ENCODE measurements at regions not wholly inside any gene's neighbourhood (a gene's known extent, or its start where the extent isn't known, plus 50 kb on each side); places are given as distances from the start of the nearest gene placed in this dataset.

GRCh38 chr4:77432717-77433417, 172.8 kb upstream of the CXCL13 start:
- Histone ChIP-seq H3K27me3 (ENCODE audit: control insufficient read depth in 5 of 5, insufficient read depth in 4 of 5, low read length in 5 of 5) (no peaks in the 10 kb centered on the region), H3K36me3 (ENCODE audit: control insufficient read depth in 5 of 5, insufficient read depth in 5 of 5, low read length in 5 of 5) (no peaks in the 10 kb centered on the region), H3K9ac (ENCODE audit: low read length in 5 of 5) (no peak overlapping the region), H3K9me3 (ENCODE audit: control insufficient read depth in 5 of 5, low read length in 5 of 5) (no peaks in the 10 kb centered on the region), H3K4me3 (ENCODE audit: low read depth in 1 of 5, low read length in 5 of 5) (no peak overlapping the region), H3K4me1 (ENCODE audit: control insufficient read depth in 5 of 5, insufficient read depth in 5 of 5, low read length in 5 of 5) (peaks cover 0 to 8% (median 0%) of the 10 kb centered on the region in 5 donors), H3K27ac (ENCODE audit: low read depth, low read length) (no peak overlapping the region)

- peaks cover 0 to 8% (median 0%) of the 10 kb centered on the region in 5 donors for H3K4me1 ChIP-seq (ENCODE audit: control insufficient read depth in 5 of 5, insufficient read depth in 5 of 5, low read length in 5 of 5)
- H3K9me3 ChIP-seq (ENCODE audit: control insufficient read depth in 5 of 5, low read length in 5 of 5), result no peaks in the 10 kb centered on the region
- H3K4me3 ChIP-seq (ENCODE audit: low read depth in 1 of 5, low read length in 5 of 5), result no peak overlapping the region
- no peaks in the 10 kb centered on the region for H3K36me3 ChIP-seq (ENCODE audit: control insufficient read depth in 5 of 5, insufficient read depth in 5 of 5, low read length in 5 of 5)
- no peak overlapping the region for H3K9ac ChIP-seq (ENCODE audit: low read length in 5 of 5)
- H3K27me3 ChIP-seq (ENCODE audit: control insufficient read depth in 5 of 5, insufficient read depth in 4 of 5, low read length in 5 of 5), result no peaks in the 10 kb centered on the region
- no peak overlapping the region for H3K27ac ChIP-seq (ENCODE audit: low read depth, low read length)
These were observed 172.2 kb upstream of the CXCL13 start for GRCh38 chr4:77433418-77433733.

- no peak overlapping the region for H3K9ac ChIP-seq (ENCODE audit: low read length in 5 of 5)
- no peaks in the 10 kb centered on the region for H3K9me3 ChIP-seq (ENCODE audit: control insufficient read depth in 5 of 5, low read length in 5 of 5)
- peaks cover 0 to 8% (median 1%) of the 10 kb centered on the region in 5 donors for H3K4me1 ChIP-seq (ENCODE audit: control insufficient read depth in 5 of 5, insufficient read depth in 5 of 5, low read length in 5 of 5)
- no peak overlapping the region for H3K4me3 ChIP-seq (ENCODE audit: low read depth in 1 of 5, low read length in 5 of 5)
- no peaks in the 10 kb centered on the region for H3K36me3 ChIP-seq (ENCODE audit: control insufficient read depth in 5 of 5, insufficient read depth in 5 of 5, low read length in 5 of 5)
- H3K27me3 ChIP-seq (ENCODE audit: control insufficient read depth in 5 of 5, insufficient read depth in 4 of 5, low read length in 5 of 5), result no peaks in the 10 kb centered on the region
- H3K27ac ChIP-seq (ENCODE audit: low read depth, low read length), result no peak overlapping the region
These were observed 171.1 kb upstream of the CXCL13 start for GRCh38 chr4:77434299-77435092.

- H3K27ac ChIP-seq (ENCODE audit: low read depth, low read length), result no peak overlapping the region
- H3K9me3 ChIP-seq (ENCODE audit: control insufficient read depth in 5 of 5, low read length in 5 of 5), result no peaks in the 10 kb centered on the region
- H3K36me3 ChIP-seq (ENCODE audit: control insufficient read depth in 5 of 5, insufficient read depth in 5 of 5, low read length in 5 of 5), result no peaks in the 10 kb centered on the region
- no peak overlapping the region for H3K4me3 ChIP-seq (ENCODE audit: low read depth in 1 of 5, low read length in 5 of 5)
- no peak overlapping the region for H3K9ac ChIP-seq (ENCODE audit: low read length in 5 of 5)
- H3K4me1 ChIP-seq (ENCODE audit: control insufficient read depth in 5 of 5, insufficient read depth in 5 of 5, low read length in 5 of 5), result peaks cover 0 to 8% (median 1%) of the 10 kb centered on the region in 5 donors
- no peaks in the 10 kb centered on the region for H3K27me3 ChIP-seq (ENCODE audit: control insufficient read depth in 5 of 5, insufficient read depth in 4 of 5, low read length in 5 of 5)
These were observed 168.5 kb upstream of the CXCL13 start for GRCh38 chr4:77437079-77437478.

GRCh38 chr4:77438549-77438948, 167.1 kb upstream of the CXCL13 start:
- Histone ChIP-seq H3K9me3 (ENCODE audit: control insufficient read depth in 5 of 5, low read length in 5 of 5) (no peaks in the 10 kb centered on the region), H3K9ac (ENCODE audit: low read length in 5 of 5) (no peak overlapping the region), H3K36me3 (ENCODE audit: control insufficient read depth in 5 of 5, insufficient read depth in 5 of 5, low read length in 5 of 5) (no peaks in the 10 kb centered on the region), H3K4me3 (ENCODE audit: low read depth in 1 of 5, low read length in 5 of 5) (no peak overlapping the region), H3K27me3 (ENCODE audit: control insufficient read depth in 5 of 5, insufficient read depth in 4 of 5, low read length in 5 of 5) (no peaks in the 10 kb centered on the region), H3K4me1 (ENCODE audit: control insufficient read depth in 5 of 5, insufficient read depth in 5 of 5, low read length in 5 of 5) (peaks cover 0 to 1% (median 0%) of the 10 kb centered on the region in 5 donors), H3K27ac (ENCODE audit: low read depth, low read length) (no peak overlapping the region)

GRCh38 chr4:77443941-77444340, 161.7 kb upstream of the CXCL13 start:
- H3K4me3 ChIP-seq (ENCODE audit: low read depth in 1 of 5, low read length in 5 of 5), result no peak overlapping the region
- no peaks in the 10 kb centered on the region for H3K9me3 ChIP-seq (ENCODE audit: control insufficient read depth in 5 of 5, low read length in 5 of 5)
- H3K4me1 ChIP-seq (ENCODE audit: control insufficient read depth in 5 of 5, insufficient read depth in 5 of 5, low read length in 5 of 5), result no peaks in the 10 kb centered on the region
- no peaks in the 10 kb centered on the region for H3K27me3 ChIP-seq (ENCODE audit: control insufficient read depth in 5 of 5, insufficient read depth in 4 of 5, low read length in 5 of 5)
- H3K36me3 ChIP-seq (ENCODE audit: control insufficient read depth in 5 of 5, insufficient read depth in 5 of 5, low read length in 5 of 5), result no peaks in the 10 kb centered on the region
- no peak overlapping the region for H3K9ac ChIP-seq (ENCODE audit: low read length in 5 of 5)
- no peak overlapping the region for H3K27ac ChIP-seq (ENCODE audit: low read depth, low read length)

- no peaks in the 10 kb centered on the region for H3K4me1 ChIP-seq (ENCODE audit: control insufficient read depth in 5 of 5, insufficient read depth in 5 of 5, low read length in 5 of 5)
- no peaks in the 10 kb centered on the region for H3K36me3 ChIP-seq (ENCODE audit: control insufficient read depth in 5 of 5, insufficient read depth in 5 of 5, low read length in 5 of 5)
- no peak overlapping the region for H3K27ac ChIP-seq (ENCODE audit: low read depth, low read length)
- no peak overlapping the region for H3K9ac ChIP-seq (ENCODE audit: low read length in 5 of 5)
- H3K9me3 ChIP-seq (ENCODE audit: control insufficient read depth in 5 of 5, low read length in 5 of 5), result no peaks in the 10 kb centered on the region
- H3K4me3 ChIP-seq (ENCODE audit: low read depth in 1 of 5, low read length in 5 of 5), result no peak overlapping the region
- H3K27me3 ChIP-seq (ENCODE audit: control insufficient read depth in 5 of 5, insufficient read depth in 4 of 5, low read length in 5 of 5), result no peaks in the 10 kb centered on the region
These were observed 159.8 kb upstream of the CXCL13 start for GRCh38 chr4:77445823-77446222.

GRCh38 chr4:77446601-77447000, 159.0 kb upstream of the CXCL13 start:
- Histone ChIP-seq H3K4me3 (ENCODE audit: low read depth in 1 of 5, low read length in 5 of 5) (no peak overlapping the region), H3K9ac (ENCODE audit: low read length in 5 of 5) (no peak overlapping the region), H3K4me1 (ENCODE audit: control insufficient read depth in 5 of 5, insufficient read depth in 5 of 5, low read length in 5 of 5) (no peaks in the 10 kb centered on the region), H3K27ac (ENCODE audit: low read depth, low read length) (no peak overlapping the region), H3K36me3 (ENCODE audit: control insufficient read depth in 5 of 5, insufficient read depth in 5 of 5, low read length in 5 of 5) (no peaks in the 10 kb centered on the region), H3K9me3 (ENCODE audit: control insufficient read depth in 5 of 5, low read length in 5 of 5) (no peaks in the 10 kb centered on the region), H3K27me3 (ENCODE audit: control insufficient read depth in 5 of 5, insufficient read depth in 4 of 5, low read length in 5 of 5) (no peaks in the 10 kb centered on the region)

GRCh38 chr4:77449171-77449570, 156.4 kb upstream of the CXCL13 start:
- no peaks in the 10 kb centered on the region for H3K27me3 ChIP-seq (ENCODE audit: control insufficient read depth in 5 of 5, insufficient read depth in 4 of 5, low read length in 5 of 5)
- H3K27ac ChIP-seq (ENCODE audit: low read depth, low read length), result no peak overlapping the region
- H3K9me3 ChIP-seq (ENCODE audit: control insufficient read depth in 5 of 5, low read length in 5 of 5), result no peaks in the 10 kb centered on the region
- no peak overlapping the region for H3K9ac ChIP-seq (ENCODE audit: low read length in 5 of 5)
- H3K36me3 ChIP-seq (ENCODE audit: control insufficient read depth in 5 of 5, insufficient read depth in 5 of 5, low read length in 5 of 5), result no peaks in the 10 kb centered on the region
- no peak overlapping the region for H3K4me3 ChIP-seq (ENCODE audit: low read depth in 1 of 5, low read length in 5 of 5)
- no peaks in the 10 kb centered on the region for H3K4me1 ChIP-seq (ENCODE audit: control insufficient read depth in 5 of 5, insufficient read depth in 5 of 5, low read length in 5 of 5)

- Histone ChIP-seq H3K27me3 (ENCODE audit: control insufficient read depth in 5 of 5, insufficient read depth in 4 of 5, low read length in 5 of 5) (no peaks in the 10 kb centered on the region), H3K4me1 (ENCODE audit: control insufficient read depth in 5 of 5, insufficient read depth in 5 of 5, low read length in 5 of 5) (no peaks in the 10 kb centered on the region), H3K27ac (ENCODE audit: low read depth, low read length) (no peak overlapping the region), H3K36me3 (ENCODE audit: control insufficient read depth in 5 of 5, insufficient read depth in 5 of 5, low read length in 5 of 5) (no peaks in the 10 kb centered on the region), H3K9ac (ENCODE audit: low read length in 5 of 5) (no peak overlapping the region), H3K4me3 (ENCODE audit: low read depth in 1 of 5, low read length in 5 of 5) (no peak overlapping the region), H3K9me3 (ENCODE audit: control insufficient read depth in 5 of 5, low read length in 5 of 5) (no peaks in the 10 kb centered on the region)
These were observed 155.6 kb upstream of the CXCL13 start for GRCh38 chr4:77450006-77450405.
